Inflammatory macrophage (primary cell): ENCODE measurements at regions not wholly inside any gene's neighbourhood (a gene's known extent, or its start where the extent isn't known, plus 50 kb on each side); places are given as distances from the start of the nearest gene placed in this dataset.
A peak's percentile ranks its signal among the peaks of the same experiment; 100 is the strongest.

Source experiments
- DNase-seq, 2 donors: peaks; one replicate each; pipeline ENCODE4 v3.0.0-alpha.2; 2020 to 2022

GRCh38 chr3:6119367-6119766 lies 741.5 kb upstream of the GRM7 start:
- DNase-seq: no peak

- DNase-seq: no peak
Measured at GRCh38 chr3:6120786-6121185, 740.1 kb upstream of the GRM7 start.

GRCh38 chr3:6124875-6125274 lies 736.0 kb upstream of the GRM7 start:
- DNase-seq: no peak

- no peak for DNase-seq
Measured at GRCh38 chr3:6125520-6125919, 735.4 kb upstream of the GRM7 start.

DNA sequence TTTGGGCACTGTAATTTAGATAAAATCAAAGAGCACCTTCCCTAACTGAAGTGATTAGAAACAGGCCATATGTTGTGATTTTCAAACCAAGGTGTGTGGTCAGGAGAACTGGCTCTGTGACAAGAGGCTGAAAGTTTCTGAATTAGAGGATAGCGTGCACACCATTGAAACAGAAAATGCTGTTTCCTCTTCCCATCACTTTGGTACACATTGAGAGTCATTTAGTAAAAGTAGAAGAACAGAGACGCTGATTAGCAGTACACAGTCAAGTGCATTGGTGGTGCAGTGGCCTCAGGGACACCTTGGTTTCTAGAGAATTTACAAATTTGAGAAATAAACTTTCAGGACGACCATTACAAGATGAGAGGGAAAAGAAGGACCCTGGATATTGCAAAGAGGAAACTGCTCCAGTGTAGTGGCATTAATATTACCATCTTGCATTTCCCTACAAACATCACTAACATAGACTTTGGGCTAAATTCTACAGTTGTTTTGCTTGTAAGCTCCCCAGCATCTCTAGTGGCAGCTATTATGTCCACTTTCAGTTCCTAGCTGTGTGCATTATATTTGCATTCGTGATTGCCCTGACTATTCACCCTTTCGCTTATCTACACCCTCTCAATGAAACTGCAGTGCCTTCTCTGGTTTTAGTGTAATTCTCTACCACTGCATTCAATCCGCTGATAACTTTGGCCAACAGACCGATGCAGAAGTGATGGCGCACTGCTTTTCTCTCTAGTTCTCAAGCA lies 728.1 kb upstream of the GRM7 start:
- DNase-seq: no peak

- no peak for DNase-seq
Measured at GRCh38 chr3:6142707-6143106, 718.2 kb upstream of the GRM7 start.

- DNase-seq: no peak
Measured at GRCh38 chr3:6147883-6148282, 713.0 kb upstream of the GRM7 start.

DNA sequence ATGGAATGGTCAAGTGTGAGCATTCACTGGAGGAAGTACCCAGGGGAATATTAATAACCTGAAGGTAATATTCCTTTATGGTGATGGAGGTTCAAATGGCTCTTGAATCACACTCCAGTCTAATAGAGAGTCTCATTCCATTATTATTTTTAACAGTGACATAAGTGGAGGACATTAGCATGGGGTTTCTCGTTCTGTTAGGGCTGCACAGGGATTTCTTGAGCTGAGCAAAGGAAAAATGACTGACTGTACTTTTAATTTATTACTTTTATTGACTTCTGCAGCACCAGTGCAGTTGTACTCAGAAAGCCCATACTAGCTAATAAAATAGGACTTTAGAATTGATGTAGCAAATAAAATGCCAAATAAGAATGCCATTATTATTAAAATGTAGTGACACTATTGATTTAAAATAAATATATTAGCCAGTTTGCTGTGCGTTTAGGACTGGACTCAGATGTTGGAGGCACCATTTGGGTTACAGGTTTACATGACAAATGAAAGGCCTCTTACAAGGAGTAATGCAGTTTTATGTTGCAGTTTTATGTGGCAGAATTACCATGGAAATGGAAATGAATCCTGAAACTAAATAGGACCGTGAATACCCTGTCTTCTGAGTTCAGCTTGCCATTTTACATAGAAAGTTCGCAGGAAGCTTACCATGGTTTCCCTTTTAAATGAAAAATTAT lies 705.1 kb upstream of the GRM7 start:
- DNase-seq: no peak

GRCh38 chr3:6165951-6166350 lies 695.0 kb upstream of the GRM7 start:
- no peak for DNase-seq

GRCh38 chr3:6168256-6168655 lies 692.7 kb upstream of the GRM7 start:
- peak; percentile 6 to 19 for DNase-seq

DNA sequence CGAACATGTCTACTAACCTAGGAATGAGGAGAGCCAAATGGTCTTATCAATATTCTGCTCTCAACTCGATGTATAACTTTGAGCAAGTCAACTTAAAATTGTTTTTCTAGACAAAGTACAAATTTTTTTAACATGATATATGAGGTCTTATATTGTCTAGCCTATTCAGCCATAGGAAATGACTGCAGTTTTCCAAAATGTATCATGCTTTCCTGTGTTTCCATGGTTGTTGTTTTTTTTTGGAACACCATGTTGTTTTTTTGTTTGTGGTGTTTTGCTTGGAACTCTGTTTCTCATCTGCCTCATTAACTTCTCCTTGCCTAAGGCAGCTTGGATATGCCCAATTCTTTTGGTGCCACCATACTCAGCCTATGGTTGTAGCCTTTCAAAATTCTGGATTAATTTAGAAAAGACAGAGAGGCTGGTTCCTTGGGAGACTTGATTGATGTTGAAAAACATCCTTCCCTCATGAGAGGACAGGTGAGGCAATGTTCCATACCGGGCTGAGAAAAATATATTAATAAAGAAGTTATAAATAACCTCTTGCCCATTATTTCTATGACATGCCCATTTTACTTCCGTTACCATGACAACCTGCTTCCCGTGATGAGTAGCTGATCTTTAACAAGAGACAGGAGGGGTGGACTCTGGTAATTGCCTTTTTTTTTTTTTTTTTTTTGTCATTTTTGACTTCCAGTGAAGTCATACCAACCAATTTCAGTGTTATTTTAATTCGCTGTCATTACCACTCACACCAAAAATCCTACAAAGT lies 687.9 kb upstream of the GRM7 start:
- DNase-seq: no peak

DNA sequence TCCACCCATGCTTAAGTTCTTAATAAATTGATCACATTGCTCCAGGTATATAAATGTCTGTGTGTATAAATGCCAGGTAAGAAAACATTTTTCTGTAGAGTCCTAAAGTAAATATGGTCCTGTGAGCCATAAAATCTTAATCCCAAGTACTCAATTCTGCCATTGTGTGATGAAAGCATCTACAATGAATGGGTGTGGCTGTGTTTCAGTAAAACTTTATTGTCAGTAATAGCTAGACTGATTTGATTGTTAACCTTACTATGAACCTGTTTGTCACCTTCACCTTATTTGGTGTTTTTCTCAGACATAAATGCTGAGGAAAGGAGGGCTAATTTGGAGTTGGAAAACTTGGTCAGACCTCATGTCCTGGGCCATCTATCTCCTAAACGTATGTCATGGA lies 683.5 kb upstream of the GRM7 start:
- no peak for DNase-seq

DNA sequence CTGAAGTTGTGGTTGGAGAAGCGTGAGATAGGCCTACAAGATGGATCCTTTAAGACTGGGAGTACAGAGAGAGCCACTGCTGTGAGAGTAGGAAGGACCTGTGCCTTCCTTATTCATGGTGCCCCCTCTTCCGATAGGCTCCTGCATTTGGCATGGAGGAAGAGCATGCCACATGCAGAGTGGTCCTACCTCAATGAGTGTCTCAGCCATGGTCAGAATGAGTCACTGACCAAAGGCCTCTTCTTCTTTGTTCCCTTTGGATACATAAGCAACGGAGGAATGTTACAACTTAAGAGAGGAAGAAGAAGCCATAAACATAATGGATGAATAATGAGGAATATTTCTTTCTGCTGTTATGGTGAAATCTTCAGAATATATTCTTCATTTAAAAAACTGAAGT lies 681.2 kb upstream of the GRM7 start:
- no peak for DNase-seq

DNA sequence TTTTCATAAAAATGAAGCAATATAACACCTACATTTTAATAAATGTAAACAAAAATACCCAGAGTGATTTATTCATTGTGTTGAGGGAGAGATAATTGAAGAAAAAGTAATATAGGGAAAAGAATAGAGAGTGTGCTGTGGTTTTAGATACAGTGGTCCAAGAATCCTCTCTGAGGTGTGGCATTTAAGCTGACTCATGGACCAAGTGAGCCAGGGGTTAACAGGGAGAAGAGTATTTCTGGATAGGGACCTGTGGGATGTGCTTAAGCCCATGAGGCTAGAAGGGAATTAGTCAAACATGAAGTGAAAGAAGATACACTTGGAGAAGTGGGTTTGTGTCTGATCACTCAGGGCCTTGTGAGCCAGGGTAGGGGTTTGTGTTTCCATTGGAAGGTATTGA lies 680.7 kb upstream of the GRM7 start:
- DNase-seq: no peak

DNA sequence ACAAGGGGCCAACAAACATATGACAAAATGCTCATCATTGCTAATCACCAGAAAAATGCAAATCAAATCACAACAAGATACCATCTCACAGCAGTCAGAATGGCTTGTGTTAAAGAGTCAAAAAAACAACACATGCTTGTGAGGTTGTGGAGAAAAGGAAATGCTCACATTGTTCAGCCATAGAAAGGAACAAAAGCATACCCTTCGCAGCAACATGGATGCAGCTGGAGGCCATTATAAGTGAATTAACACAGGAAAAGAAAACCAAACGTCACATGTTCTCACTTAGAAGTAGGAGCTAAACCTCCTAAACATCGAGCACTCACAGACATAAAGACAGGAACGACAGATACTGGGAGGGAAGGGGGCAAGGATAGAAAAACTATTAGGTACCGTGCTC lies 678.4 kb upstream of the GRM7 start:
- no peak for DNase-seq

GRCh38 chr3:6182909-6183308 lies 678.0 kb upstream of the GRM7 start:
- no peak for DNase-seq

GRCh38 chr3:6189384-6189783 lies 671.5 kb upstream of the GRM7 start:
- no peak for DNase-seq

DNA sequence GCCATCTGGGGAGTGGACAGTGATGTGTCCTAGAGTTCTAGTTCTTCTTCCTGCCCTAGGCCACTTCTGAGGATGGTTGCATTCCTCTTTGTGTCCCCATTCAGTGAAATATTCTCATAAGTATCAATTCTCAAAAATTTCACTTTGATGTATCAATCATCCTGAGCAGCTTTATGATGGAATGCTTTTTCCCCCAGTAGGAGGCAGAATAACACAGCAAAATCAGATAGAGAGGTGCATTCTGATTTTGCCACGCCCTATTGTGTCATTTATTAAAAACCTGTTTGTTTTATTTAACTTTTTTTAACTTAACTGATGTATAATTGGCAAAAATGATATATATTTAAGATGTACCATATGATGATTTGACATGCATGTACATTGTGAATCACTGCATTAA lies 656.0 kb upstream of the GRM7 start:
- DNase-seq: peak in 1 of 2 donors; percentile 18

DNA sequence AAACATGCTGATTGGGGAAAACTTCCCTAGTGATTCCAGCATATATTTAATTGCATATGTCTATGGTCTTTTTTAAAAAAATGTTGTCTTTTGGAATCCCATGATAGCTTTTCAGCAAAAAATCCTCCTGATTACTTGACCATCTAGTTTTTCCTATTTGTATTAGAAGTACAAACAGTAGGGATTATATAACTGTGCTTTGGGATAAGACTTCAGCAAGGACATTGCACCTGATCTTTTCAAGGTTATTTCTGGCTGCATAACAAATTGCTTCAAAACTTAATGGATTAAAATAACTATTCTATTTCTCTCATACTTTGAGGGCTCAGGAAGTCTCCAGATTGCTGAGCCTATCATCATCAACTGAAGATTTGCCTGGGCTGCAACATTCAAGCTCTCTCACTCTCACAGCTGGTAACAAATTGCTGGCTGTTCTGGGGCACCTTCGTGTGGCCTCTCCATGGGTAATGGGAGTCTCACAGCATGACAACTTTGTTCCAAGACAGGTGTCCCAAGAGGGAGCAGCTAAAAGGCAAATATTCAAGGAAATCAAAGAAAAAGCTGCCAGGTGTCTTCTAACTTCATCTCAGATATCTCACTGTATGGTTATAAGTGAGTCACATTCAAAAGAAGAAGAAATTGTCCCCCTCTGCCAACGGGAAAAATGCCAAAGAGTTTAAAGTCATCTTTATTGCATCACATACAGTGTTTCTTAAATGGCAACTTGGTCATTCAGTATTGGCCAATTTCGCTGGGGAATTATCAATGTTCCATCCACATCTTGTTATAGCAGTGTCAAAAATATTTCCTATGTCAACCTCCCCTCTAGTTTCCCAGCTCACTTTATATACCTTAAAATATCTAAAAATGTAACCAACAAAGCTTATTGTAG lies 644.5 kb upstream of the GRM7 start:
- peak; percentile 35 to 40 for DNase-seq

GRCh38 chr3:6220447-6220846 lies 640.5 kb upstream of the GRM7 start:
- peak in 1 of 2 donors; percentile 40 for DNase-seq

DNA sequence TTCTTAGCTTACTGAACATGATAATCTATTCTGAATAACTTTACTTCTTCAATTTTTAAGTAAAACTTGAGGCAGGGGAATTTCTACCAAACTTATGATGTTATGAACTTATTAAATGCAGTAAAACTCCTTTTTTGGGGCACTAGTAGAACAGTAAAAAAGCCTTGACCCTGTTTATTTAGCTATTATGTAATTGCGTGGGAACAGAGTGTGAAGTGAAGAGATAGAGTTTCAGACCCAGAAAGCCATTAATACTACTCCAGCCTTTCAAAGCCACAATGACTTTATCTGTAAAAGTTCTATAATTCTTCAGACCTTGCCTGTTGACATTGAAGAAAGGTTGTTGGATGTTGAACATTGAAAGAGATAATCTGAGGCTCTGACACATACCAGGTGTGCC lies 638.8 kb upstream of the GRM7 start:
- DNase-seq: no peak

DNA sequence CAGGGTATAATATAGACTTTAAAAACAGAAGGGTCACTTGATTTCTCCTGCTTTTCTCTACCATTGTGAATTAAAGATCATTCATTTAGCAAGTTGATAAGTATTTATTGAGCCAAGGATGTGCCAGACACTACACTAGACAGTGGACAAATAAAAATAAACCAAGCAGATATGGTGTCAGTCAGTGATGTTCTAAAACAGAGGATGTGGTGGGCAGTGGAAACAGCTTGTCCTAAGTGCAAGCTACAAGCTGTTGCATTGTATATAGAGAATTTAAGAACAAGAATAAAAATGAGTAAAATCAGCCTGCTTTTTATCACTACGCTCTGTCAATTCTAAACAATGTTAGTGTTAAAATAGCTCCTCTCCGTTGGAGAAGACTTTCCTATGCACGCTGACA lies 637.3 kb upstream of the GRM7 start:
- DNase-seq: no peak
